Breast epithelium (tissue), 3 donors: ENCODE measurements at regions not wholly inside any gene's neighbourhood (a gene's known extent, or its start where the extent isn't known, plus 50 kb on each side); places are given as distances from the start of the nearest gene placed in this dataset.

Source experiments
- CTCF ChIP-seq, 3 donors: fragments of 450-650 bp; IDR thresholded peaks; one replicate each; pipeline ENCODE4 v1.5.1; 2016 to 2017; ENCODE audit warnings: antibody characterized with exemption in 3 of 3, mild to moderate bottlenecking in 3 of 3, moderate library complexity in 3 of 3
- POLR2AphosphoS5 ChIP-seq, 3 donors: sonication (generic); formaldehyde crosslinking; IDR thresholded peaks; one replicate each; pipeline ENCODE4 v1.6.1; 2017; ENCODE audit warnings: antibody characterized with exemption in 3 of 3

- TF ChIP-seq POLR2AphosphoS5 (IDR thresholded peaks at IDR 0.05) (no peak), CTCF (IDR thresholded peaks at IDR 0.05) (no peak)
These were observed 170.2 kb upstream of the TRIM24 start for GRCh38 chr7:138289864-138290263.
